Erythroblast (primary cell): ENCODE measurements at regions not wholly inside any gene's neighbourhood (a gene's known extent, or its start where the extent isn't known, plus 50 kb on each side); places are given as distances from the start of the nearest gene placed in this dataset.

ENCODE experiments used
- DNase-seq, 2 experiments: peaks; one replicate each; lab custom pipeline; 2025; lab: John Stamatoyannopoulos, UW
- GATA1 ChIP-seq: IDR thresholded peaks from 2 replicates; pipeline ENCODE4 v1.6.1; 2011; ENCODE audit warnings: low read depth, mild to moderate bottlenecking, control low read depth, low read length, moderate library complexity
- POLR2A ChIP-seq: IDR thresholded peaks from 2 replicates; pipeline ENCODE4 v1.6.1; 2011; ENCODE audit warnings: mild to moderate bottlenecking, low read length

GRCh38 chrX:44470816-44471215, 71.8 kb downstream of the FUNDC1 start:
- DNase-seq: no peak
- TF ChIP-seq GATA1: no peak
- TF ChIP-seq POLR2A: no peak

GRCh38 chrX:44462850-44463249, 79.8 kb downstream of the FUNDC1 start:
- DNase-seq: no peak
- no peak for TF ChIP-seq GATA1
- TF ChIP-seq POLR2A: no peak

GRCh38 chrX:44459501-44459900, 83.2 kb downstream of the FUNDC1 start:
- no peak for DNase-seq
- TF ChIP-seq POLR2A: no peak
- no peak for TF ChIP-seq GATA1

GRCh38 chrX:44456685-44457084, 86.0 kb downstream of the FUNDC1 start:
- no peak for TF ChIP-seq POLR2A
- TF ChIP-seq GATA1: no peak
- DNase-seq: no peak

- no peak for DNase-seq
- TF ChIP-seq GATA1: no peak
- TF ChIP-seq POLR2A: no peak
Measured at GRCh38 chrX:44451056-44451455, 91.6 kb downstream of the FUNDC1 start.

GRCh38 chrX:44447214-44447613, 95.4 kb downstream of the FUNDC1 start:
- no peak for DNase-seq
- TF ChIP-seq POLR2A (no peak), GATA1 (no peak)

GRCh38 chrX:44440006-44440405, 96.5 kb upstream of the EFHC2 start:
- no peak for DNase-seq
- TF ChIP-seq GATA1 (no peak), POLR2A (no peak)

GRCh38 chrX:44439242-44439794, 95.8 kb upstream of the EFHC2 start:
- DNase-seq: no peak
- no peak for TF ChIP-seq POLR2A
- no peak for TF ChIP-seq GATA1

- TF ChIP-seq GATA1 (no peak), POLR2A (no peak)
- no peak for DNase-seq
Measured at GRCh38 chrX:44435047-44435446, 91.6 kb upstream of the EFHC2 start.

GRCh38 chrX:44433556-44433955, 90.1 kb upstream of the EFHC2 start:
- DNase-seq: no peak
- no peak for TF ChIP-seq GATA1

GRCh38 chrX:44432641-44433040, 89.2 kb upstream of the EFHC2 start:
- TF ChIP-seq POLR2A: no peak
- no peak for TF ChIP-seq GATA1

GRCh38 chrX:44431194-44431593, 87.7 kb upstream of the EFHC2 start:
- peak in 1 of 2 experiments; percentile 0 for DNase-seq

More at GRCh38 chrX:44432641-44433040, 89.2 kb upstream of the EFHC2 start:
- peak; percentile 1 to 2 for DNase-seq

GRCh38 chrX:44428989-44429627, 85.6 kb upstream of the EFHC2 start:
- no peak for TF ChIP-seq GATA1
- no peak for TF ChIP-seq POLR2A
- DNase-seq: no peak

More at GRCh38 chrX:44431194-44431593, 87.7 kb upstream of the EFHC2 start:
- TF ChIP-seq POLR2A: no peak
- TF ChIP-seq GATA1: no peak

GRCh38 chrX:44422631-44423030, 79.2 kb upstream of the EFHC2 start:
- DNase-seq: no peak
- no peak for TF ChIP-seq POLR2A
- no peak for TF ChIP-seq GATA1
